SIG-M5 treated with dmso at 0.1 percent for 504 hours (cell line): ENCODE measurements at regions not wholly inside any gene's neighbourhood (a gene's known extent, or its start where the extent isn't known, plus 50 kb on each side); places are given as distances from the start of the nearest gene placed in this dataset.
"Not testable (repeated sequence)": the region's sequence is repeated elsewhere in the genome, so short reads cannot be mapped to it uniquely, and the experiment has no call there.

Source experiments
- DNase-seq: peaks from one replicate; lab custom pipeline; 2025; ENCODE audit not compliant: unreplicated experiment; lab: John Stamatoyannopoulos, UW

- DNase-seq, result no peak
Observed at GRCh38 chr6:15843226-15843625, 180.4 kb upstream of the DTNBP1 start.

GRCh38 chr6:15842727-15843117, 179.9 kb upstream of the DTNBP1 start:
- no peak for DNase-seq

DNA sequence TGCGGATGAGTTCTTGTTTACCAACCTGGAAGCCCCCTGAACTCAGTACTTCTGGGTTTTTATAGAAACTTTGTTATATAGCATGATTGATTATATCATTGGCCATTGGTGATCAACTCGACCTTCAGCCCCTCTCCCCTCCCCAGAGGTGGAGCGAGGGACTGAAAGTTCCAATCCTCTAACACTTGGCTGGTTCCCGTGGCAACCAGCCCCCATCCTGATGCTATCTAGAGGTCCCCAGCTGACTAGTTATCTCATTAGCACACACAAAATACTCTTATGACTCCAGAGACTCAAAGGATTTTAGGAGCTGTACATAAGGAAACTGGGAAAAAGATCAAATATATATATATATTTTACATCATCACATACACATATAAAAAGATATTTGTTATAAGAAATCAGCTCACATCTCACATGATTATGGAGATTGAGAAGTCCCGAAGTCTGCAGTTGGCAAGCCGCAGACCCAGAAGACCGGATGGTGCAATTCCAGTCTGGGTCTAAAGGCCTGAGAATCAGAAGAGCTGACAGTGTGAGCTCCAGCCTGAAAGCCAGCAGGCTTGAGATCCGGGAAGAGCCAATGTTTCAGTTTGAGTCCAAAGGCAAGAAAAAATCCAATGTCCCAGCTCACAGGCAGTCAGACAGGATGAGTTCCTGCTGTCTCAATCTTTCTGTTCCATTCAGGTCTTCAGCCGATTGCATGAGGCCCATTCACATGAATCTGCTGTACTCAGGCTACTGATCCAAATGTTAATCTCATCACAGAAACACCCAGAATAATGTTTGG, 179.3 kb upstream of the DTNBP1 start:
- no peak for DNase-seq

DNA sequence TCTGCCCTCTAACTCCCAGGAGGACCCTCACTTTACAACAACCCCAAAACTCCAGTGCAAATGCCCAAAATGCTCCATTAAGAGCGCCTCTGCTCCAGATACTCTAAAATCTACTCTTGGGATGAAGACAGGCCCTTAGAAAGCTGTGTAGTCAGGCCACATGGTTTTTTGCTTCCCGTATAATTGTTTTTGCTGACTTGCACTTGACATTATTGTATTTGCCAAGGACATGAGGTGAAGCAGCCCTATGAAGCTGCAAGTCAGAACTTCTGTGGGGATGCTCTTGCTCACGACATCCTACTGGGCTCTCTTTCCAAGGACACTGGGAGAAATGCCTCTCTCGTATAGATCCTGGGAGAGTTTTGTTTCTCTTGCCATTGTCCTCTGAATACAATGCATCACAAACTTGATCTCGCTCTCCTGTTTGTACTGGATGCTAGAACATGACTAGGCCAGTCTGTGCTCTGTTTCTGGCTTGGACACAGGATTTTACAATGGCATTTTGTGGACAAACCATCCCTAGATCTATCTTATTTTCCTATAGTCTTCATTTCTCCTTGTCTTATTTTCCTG, 177.2 kb upstream of the DTNBP1 start:
- DNase-seq, result no peak

DNA sequence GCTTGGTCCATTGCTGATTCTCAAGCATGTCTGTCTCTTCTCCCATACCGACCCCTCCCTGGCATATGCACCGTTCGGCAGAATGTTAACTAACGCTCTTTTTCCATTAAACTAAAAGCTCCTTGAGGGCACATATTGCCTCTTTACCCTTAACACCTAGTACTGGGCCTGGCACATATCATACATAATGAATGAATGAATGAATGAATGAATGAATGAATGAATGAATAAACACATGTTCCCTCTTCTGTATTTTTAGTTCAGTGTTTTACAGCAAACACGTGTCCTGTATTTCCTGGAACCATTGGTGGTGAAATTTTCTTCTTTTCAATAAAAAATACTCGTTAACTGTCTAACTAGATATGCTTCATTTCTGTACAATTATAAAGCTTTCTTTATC, 174.4 kb upstream of the DTNBP1 start:
- DNase-seq, result no peak

- DNase-seq, result no peak
Observed at GRCh38 chr6:15832841-15833240, 170.0 kb upstream of the DTNBP1 start.

DNA sequence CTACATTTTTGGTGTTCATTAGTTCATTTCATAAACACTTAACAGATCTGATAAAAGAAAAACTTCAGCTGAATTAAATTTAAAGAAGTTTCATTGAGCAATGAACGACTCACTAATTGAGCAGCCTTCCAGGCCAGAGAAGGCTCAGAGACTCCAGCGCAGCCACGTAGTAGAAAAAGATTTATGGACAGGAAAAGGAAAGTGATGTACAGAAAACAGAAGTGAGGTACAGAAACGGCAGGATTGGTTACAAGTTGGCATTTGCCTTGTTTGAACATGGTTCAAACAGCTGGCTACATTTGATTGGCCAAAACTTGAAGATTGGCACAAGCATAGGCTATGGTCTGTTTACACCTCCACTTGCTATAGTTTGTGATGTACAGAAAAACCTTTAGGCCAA, 166.3 kb upstream of the DTNBP1 start:
- DNase-seq, result no peak

- DNase-seq, result no peak
Observed at GRCh38 chr6:15827496-15828255, 164.8 kb upstream of the DTNBP1 start.

DNA sequence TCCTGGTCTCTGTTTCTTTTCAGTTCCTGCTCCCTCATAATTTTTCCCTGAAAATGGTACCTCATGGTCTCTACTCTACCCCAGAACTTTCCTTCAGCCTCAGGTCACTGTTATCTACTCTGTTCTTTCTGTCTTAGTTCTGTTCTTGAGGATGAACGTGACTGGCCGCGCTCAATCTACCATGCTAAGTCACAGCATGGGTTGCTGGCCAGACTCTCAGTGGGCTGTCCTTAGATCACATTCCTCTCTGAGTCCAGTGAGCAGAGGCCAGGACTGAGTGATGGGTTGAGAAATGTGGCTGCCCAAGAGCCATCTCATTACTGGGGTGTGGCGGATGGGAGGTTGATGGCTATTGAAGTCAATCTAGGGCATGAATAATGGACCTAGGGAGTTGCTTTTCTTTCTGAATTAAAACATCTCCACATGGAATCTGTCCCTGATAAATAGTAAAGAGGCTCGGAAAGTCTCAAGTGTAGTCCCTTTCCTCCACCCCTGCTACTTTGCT, 164.0 kb upstream of the DTNBP1 start:
- no peak for DNase-seq

- DNase-seq, result no peak
Observed at GRCh38 chr6:15825332-15825930, 162.6 kb upstream of the DTNBP1 start.

DNA sequence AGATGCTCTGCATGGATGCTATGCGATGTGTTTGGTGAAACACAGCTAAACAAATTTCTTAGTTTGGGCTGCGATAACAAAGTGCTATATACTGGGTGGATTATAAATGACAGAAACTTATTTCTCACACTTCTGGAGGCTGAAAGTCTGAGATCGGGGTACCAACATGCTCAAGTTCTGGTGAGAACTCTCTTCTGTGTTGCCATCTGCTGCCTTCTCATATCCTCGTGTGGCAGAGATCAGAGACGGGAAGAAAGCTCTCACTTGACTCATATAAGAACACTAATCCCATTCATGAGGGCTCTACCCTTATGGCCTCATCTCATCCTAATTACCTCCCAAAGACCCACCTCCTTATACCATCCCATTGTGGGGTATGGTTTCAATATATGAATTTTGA, 162.0 kb upstream of the DTNBP1 start:
- DNase-seq, result no peak

GRCh38 chr6:15823838-15824414, 161.1 kb upstream of the DTNBP1 start:
- DNase-seq, result no peak

DNA sequence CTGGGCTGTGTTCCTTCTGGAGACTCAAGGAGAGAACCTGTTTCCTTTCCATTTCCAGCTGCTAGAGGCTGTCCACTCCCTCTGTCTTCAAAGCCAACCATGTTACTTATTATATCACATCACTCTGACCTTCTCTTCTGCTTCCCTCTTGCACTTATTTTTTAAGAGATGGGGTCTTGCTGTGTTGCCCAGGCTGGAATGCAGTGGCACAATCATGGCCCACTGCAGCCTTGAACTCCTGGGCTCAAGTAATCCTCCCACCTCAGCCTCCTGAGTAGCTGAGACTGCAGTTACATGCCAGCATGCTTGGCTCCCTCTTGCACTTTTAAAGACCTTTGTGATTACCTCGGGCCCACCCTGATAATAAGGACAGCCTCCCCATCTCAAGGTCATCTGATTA, 160.0 kb upstream of the DTNBP1 start:
- DNase-seq, result no peak

- DNase-seq, result no peak
Observed at GRCh38 chr6:15819841-15820240, 157.0 kb upstream of the DTNBP1 start.

DNA sequence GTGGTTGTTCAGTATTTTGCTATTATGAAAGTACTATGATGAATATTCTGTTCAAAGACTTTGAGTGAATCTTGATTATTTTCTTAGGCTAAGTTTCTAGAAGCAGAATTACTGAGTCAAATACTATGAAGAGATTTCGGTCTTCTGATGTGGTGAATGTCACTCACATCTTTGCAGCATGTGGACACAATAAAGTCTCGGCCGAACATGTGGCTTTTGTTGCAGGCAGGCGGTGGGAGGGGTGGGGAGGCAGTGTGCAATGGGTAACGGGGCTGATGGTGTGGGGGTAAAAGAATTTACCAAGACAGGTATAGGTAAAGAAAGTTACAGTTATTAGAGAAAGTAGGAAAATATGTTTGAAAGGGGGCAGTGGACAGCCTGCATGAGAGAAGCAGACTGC, 156.4 kb upstream of the DTNBP1 start:
- no peak for DNase-seq

DNA sequence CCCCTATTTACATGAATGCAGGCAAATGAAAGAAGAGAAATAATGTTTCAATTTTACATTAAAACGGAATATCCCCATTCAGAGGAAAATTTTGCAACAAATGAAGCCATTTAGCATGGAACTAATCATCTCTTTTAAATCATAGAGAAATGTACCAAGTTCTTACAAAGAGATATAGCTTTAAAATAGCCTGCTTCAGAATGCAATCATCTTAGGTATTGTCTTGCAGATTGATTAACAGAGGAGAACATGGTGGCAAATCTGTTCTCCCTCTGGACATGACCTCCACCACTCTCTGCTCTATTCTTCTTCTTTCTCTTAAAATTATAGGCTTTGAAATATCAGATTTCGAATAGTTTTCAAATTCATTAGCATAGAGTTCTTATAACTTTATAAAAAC, 155.7 kb upstream of the DTNBP1 start:
- no peak for DNase-seq

- no peak for DNase-seq
Observed at GRCh38 chr6:15818044-15818443, 155.2 kb upstream of the DTNBP1 start.

DNA sequence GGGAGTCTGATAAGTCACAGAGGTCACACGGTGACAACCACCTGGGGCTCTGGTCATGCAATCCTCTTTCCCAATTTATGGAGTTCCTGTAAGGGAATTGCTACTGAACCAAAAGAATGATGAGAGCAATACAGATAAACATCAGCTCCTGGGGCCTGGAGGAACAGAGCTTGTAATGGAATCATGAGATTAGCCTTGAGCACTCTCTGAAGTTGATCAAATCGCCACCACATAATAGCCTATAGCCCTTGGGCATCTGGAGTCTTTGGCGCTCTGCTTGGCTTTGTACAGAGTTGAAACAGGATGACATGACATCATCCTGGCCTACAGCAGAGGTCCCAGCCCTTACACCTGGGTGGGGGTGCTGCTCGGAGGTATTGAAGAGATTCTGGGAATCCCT, 154.3 kb upstream of the DTNBP1 start:
- DNase-seq, result no peak

- DNase-seq, result no peak
Observed at GRCh38 chr6:15816661-15817060, 153.8 kb upstream of the DTNBP1 start.

DNA sequence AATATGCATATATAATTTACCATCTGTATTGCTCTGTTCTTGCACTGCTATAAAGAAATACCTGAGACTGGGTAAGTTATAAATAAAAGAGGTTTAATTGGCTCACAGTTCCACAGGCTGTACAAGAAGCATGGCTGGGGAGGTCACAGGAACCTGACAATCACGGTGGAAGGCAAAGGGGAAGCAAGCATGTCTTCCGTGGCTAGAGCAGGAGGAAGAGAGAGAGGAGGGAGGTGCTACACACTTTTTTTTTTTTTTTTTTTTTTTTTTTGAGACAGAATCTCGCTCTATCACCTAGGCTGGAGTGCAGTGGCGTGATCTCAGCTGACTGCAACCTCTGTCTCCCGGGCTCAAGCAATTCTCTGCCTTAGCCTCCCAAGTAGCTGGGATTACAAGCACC, 150.9 kb upstream of the DTNBP1 start:
- not testable (repeated sequence) for DNase-seq

DNA sequence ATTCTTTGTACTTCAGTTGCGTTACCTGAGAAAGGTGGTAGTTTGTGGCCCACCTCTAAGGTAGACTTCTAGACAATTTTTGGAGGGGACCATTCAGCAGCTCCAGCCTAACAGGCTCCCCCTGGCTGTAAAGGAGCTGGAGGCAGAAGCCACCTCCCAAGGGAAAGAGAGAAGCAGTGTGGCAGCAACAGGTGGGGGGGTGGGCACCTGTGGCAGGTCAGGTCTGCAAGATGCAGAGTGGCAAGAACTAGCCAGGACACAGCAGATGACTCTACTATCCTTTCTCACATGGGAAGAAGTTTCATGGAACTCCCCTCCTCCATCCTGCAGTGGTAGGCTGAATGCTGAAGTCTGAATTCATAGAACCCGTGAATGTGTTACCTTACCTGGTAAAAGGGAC, 148.3 kb upstream of the DTNBP1 start:
- DNase-seq, result no peak
